Parathyroid adenoma (tissue), 2 donors: ENCODE measurements at regions not wholly inside any gene's neighbourhood (a gene's known extent, or its start where the extent isn't known, plus 50 kb on each side); places are given as distances from the start of the nearest gene placed in this dataset.

Source experiments
- H2AFZ ChIP-seq: fragments of 300-600 bp; sonication (generic); one replicate; pipeline ENCODE4 v1.7.0; 2017; ENCODE audit warnings: antibody characterized with exemption, mild to moderate bottlenecking
- H3K27ac ChIP-seq: fragments of 300-600 bp; sonication (generic); one replicate; pipeline ENCODE4 v1.7.0; 2017
- H3K27me3 ChIP-seq: fragments of 300-600 bp; sonication (generic); one replicate; pipeline ENCODE4 v1.7.0; 2017; ENCODE audit warnings: low read length; ENCODE audit not compliant: control insufficient read depth, insufficient read depth
- H3K36me3 ChIP-seq: fragments of 300-600 bp; sonication (generic); one replicate; pipeline ENCODE4 v1.7.0; 2017; ENCODE audit warnings: low read length; ENCODE audit not compliant: control insufficient read depth, insufficient read depth
- H3K4me1 ChIP-seq: fragments of 300-600 bp; sonication (generic); one replicate; pipeline ENCODE4 v1.7.0; 2017; ENCODE audit warnings: control low read depth
- H3K4me2 ChIP-seq: fragments of 300-600 bp; sonication (generic); one replicate; pipeline ENCODE4 v1.7.0; 2017; ENCODE audit warnings: low read length
- H3K4me3 ChIP-seq: fragments of 300-600 bp; sonication (generic); one replicate; pipeline ENCODE4 v1.7.0; 2017; ENCODE audit warnings: low read depth, low read length
- H3K79me2 ChIP-seq: fragments of 300-600 bp; sonication (generic); one replicate; pipeline ENCODE4 v1.7.0; 2017; ENCODE audit warnings: control low read depth
- H3K9ac ChIP-seq: fragments of 300-600 bp; sonication (generic); one replicate; pipeline ENCODE4 v1.7.0; 2017; ENCODE audit warnings: mild to moderate bottlenecking
- H3K9me3 ChIP-seq: fragments of 300-600 bp; sonication (generic); one replicate; pipeline ENCODE4 v1.7.0; 2017; ENCODE audit warnings: low read length; ENCODE audit not compliant: control insufficient read depth
- CTCF ChIP-seq: fragments of 300-600 bp; sonication (generic); IDR thresholded peaks from one replicate; pipeline ENCODE4 v1.7.0; 2017; ENCODE audit warnings: antibody characterized with exemption, mild to moderate bottlenecking
- donor health status: primary hyperparathyroidism.

GRCh38 chr4:20042769-20043168 lies 208.9 kb upstream of the SLIT2 start:
- no peak overlapping the region for H3K9ac ChIP-seq
- no peaks in the 10 kb centered on the region for H3K9me3 ChIP-seq
- H3K4me1 ChIP-seq: no peaks in the 10 kb centered on the region
- no peak overlapping the region for H3K4me2 ChIP-seq
- no peak overlapping the region for H3K4me3 ChIP-seq
- H3K36me3 ChIP-seq: no peaks in the 10 kb centered on the region
- no peaks in the 10 kb centered on the region for H3K27me3 ChIP-seq
- no peak overlapping the region for H3K27ac ChIP-seq
- no peak for TF ChIP-seq CTCF
- no peaks in the 10 kb centered on the region for H3K79me2 ChIP-seq
- no peak overlapping the region for H2AFZ ChIP-seq

GRCh38 chr4:20041839-20042407 lies 209.8 kb upstream of the SLIT2 start:
- H3K27me3 ChIP-seq: no peaks in the 10 kb centered on the region
- no peak overlapping the region for H3K4me2 ChIP-seq
- no peaks in the 10 kb centered on the region for H3K4me1 ChIP-seq
- H2AFZ ChIP-seq: no peak overlapping the region
- H3K36me3 ChIP-seq: no peaks in the 10 kb centered on the region
- H3K27ac ChIP-seq: no peak overlapping the region
- no peak for TF ChIP-seq CTCF
- H3K79me2 ChIP-seq: no peaks in the 10 kb centered on the region
- no peak overlapping the region for H3K9ac ChIP-seq
- no peaks in the 10 kb centered on the region for H3K9me3 ChIP-seq
- no peak overlapping the region for H3K4me3 ChIP-seq

GRCh38 chr4:20037745-20038144 lies 214.0 kb upstream of the SLIT2 start:
- Histone ChIP-seq H3K4me1 (no peaks in the 10 kb centered on the region), H3K9me3 (peaks cover 2% of the 10 kb centered on the region), H3K27ac (no peak overlapping the region), H3K4me3 (no peak overlapping the region), H2AFZ (no peak overlapping the region), H3K9ac (no peak overlapping the region), H3K36me3 (no peaks in the 10 kb centered on the region), H3K4me2 (no peak overlapping the region), H3K27me3 (no peaks in the 10 kb centered on the region), H3K79me2 (no peaks in the 10 kb centered on the region)
- TF ChIP-seq CTCF: no peak

GRCh38 chr4:20030108-20030507 lies 221.6 kb upstream of the SLIT2 start:
- Histone ChIP-seq H2AFZ (no peak overlapping the region), H3K79me2 (no peaks in the 10 kb centered on the region), H3K9ac (no peak overlapping the region), H3K9me3 (peaks cover 2% of the 10 kb centered on the region), H3K4me3 (no peak overlapping the region), H3K27me3 (no peaks in the 10 kb centered on the region), H3K4me2 (no peak overlapping the region), H3K27ac (no peak overlapping the region), H3K36me3 (no peaks in the 10 kb centered on the region), H3K4me1 (no peaks in the 10 kb centered on the region)
- TF ChIP-seq CTCF: no peak

- Histone ChIP-seq H3K4me3 (no peak overlapping the region), H3K27ac (no peak overlapping the region), H3K36me3 (no peaks in the 10 kb centered on the region), H3K79me2 (no peaks in the 10 kb centered on the region), H3K4me1 (no peaks in the 10 kb centered on the region), H2AFZ (no peak overlapping the region), H3K9ac (no peak overlapping the region), H3K9me3 (no peaks in the 10 kb centered on the region), H3K4me2 (no peak overlapping the region), H3K27me3 (no peaks in the 10 kb centered on the region)
- TF ChIP-seq CTCF: no peak
Observed at GRCh38 chr4:20028645-20029044, 223.1 kb upstream of the SLIT2 start.
